ENCODE measurements at regions not wholly inside any gene's neighbourhood (a gene's known extent, or its start where the extent isn't known, plus 50 kb on each side); places are given as distances from the start of the nearest gene placed in this dataset.

DNA sequence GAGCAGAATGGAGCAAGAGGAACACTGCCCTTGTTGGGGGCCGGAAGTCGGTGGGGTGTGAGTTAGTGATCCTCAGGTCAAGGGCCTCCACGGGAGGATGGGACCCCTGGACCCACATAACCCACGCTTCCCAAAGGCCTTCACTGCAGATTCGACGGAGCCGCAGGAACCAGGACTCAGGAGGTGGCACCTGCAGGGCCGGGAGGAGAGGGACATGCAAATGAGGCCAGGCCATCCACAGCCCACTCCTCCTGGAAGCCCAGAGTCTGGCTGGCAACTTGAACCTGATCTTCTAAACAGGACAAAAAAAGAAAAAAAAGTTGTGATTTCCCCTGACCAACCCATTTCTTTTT lies 299.9 kb downstream of the SOX9 start:
- TF ChIP-seq POLR2AphosphoS5 (IDR thresholded peaks at IDR 0.05; ENCODE audit: insufficient read depth, low read depth, low read length) (no peak), EZH2 (IDR thresholded peaks at IDR 0.05; ENCODE audit: borderline replicate concordance, low read depth, low read length, severe bottlenecking) (no peak), POLR2A (IDR thresholded peaks at IDR 0.05; ENCODE audit: low read depth, low read length) (no peak), JUN (IDR thresholded peaks at IDR 0.05; ENCODE audit: borderline replicate concordance, insufficient read depth, insufficient read length, low read depth) (no peak), GATA2 (IDR thresholded peaks at IDR 0.05; ENCODE audit: insufficient read depth, insufficient read length, low read depth, low read length) (no peak), MYC (IDR thresholded peaks at IDR 0.05; ENCODE audit: low read depth, low read length) (no peak), MAX (IDR thresholded peaks at IDR 0.05; ENCODE audit: insufficient read depth, insufficient read length) (no peak), FOS (IDR thresholded peaks at IDR 0.05; ENCODE audit: borderline replicate concordance, insufficient read depth, low read length) (no peak)
- TF ChIP-seq, protein P1, sequence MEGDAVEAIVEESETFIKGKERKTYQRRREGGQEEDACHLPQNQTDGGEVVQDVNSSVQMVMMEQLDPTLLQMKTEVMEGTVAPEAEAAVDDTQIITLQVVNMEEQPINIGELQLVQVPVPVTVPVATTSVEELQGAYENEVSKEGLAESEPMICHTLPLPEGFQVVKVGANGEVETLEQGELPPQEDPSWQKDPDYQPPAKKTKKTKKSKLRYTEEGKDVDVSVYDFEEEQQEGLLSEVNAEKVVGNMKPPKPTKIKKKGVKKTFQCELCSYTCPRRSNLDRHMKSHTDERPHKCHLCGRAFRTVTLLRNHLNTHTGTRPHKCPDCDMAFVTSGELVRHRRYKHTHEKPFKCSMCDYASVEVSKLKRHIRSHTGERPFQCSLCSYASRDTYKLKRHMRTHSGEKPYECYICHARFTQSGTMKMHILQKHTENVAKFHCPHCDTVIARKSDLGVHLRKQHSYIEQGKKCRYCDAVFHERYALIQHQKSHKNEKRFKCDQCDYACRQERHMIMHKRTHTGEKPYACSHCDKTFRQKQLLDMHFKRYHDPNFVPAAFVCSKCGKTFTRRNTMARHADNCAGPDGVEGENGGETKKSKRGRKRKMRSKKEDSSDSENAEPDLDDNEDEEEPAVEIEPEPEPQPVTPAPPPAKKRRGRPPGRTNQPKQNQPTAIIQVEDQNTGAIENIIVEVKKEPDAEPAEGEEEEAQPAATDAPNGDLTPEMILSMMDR (IDR thresholded peaks at IDR 0.05; ENCODE audit: extremely low read depth in 1 of 2, insufficient read depth in 1 of 2, low read depth in 1 of 2, low read length in 2 of 2): no peak
